NCI-H748 (cell line): ENCODE measurements at regions not wholly inside any gene's neighbourhood (a gene's known extent, or its start where the extent isn't known, plus 50 kb on each side); places are given as distances from the start of the nearest gene placed in this dataset.
A peak's percentile ranks its signal among the peaks of the same experiment; 100 is the strongest.
"Not testable (repeated sequence)": the region's sequence is repeated elsewhere in the genome, so short reads cannot be mapped to it uniquely, and the experiment has no call there.

Experiments
- DNase-seq: peaks from one replicate; lab custom pipeline; 2025; ENCODE audit not compliant: unreplicated experiment; lab: John Stamatoyannopoulos, UW

GRCh38 chr16:76964464-76965154 lies 226.4 kb upstream of the MON1B start:
- DNase-seq: no peak

DNA sequence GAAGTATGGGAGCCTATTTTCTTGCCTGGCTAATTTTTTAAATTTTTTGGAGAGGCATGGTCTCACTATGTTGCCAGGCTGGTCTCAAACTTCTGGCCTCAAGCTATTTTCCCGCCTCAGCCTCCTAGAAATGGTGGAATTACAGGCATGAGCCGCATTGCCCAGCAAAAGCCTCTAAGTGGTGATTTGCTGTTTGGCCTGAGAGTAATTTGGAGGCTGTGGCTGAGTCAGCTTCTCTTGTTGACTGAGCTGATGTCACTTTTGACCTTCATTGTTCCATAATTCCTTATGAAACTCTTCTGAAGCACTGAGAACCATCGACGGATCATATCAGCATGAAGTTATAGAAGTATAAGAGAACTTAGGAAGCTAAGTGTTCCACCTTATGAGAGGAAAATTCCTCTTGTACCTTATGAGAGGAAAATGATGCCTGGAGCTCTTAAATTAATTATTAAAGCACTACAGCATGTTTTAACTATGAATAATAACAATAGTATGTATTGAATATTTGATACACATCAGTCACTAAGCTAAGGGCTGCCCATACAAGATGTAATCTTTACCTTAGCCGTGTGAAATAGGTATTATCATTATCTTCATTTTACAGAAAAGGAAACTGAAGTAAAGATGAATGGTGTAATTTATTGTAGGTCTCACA lies 220.8 kb upstream of the MON1B start:
- no peak for DNase-seq

- DNase-seq: no peak
Measured at GRCh38 chr16:76970745-76971099, 220.3 kb upstream of the MON1B start.

- DNase-seq: peak; percentile 17
Measured at GRCh38 chr16:76976101-76976500, 214.9 kb upstream of the MON1B start.

- no peak for DNase-seq
Measured at GRCh38 chr16:76976756-76977155, 214.2 kb upstream of the MON1B start.

DNA sequence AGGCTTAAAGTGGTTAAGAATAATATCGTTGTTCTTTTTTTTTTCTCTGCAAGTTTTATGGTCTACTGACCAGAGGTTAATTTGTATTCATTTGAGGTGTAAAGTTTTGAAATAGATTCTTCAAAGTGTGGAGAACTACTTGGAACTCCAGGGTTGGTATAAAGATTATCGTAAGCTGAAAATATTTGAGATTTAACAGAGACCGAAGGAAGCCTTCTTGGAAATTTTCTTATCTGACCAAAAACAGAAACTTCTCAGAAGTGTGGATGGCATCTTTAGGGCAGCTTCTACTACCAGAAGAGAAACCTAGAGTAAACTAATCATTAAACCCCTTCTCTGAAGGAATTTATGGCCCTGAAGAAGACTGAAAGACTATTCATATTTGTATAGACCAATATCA lies 206.8 kb upstream of the MON1B start:
- no peak for DNase-seq

- no peak for DNase-seq
Measured at GRCh38 chr16:76985392-76986045, 205.5 kb upstream of the MON1B start.

GRCh38 chr16:76988526-76988925 lies 202.5 kb upstream of the MON1B start:
- DNase-seq: no peak

- no peak for DNase-seq
Measured at GRCh38 chr16:77002644-77003043, 188.3 kb upstream of the MON1B start.

DNA sequence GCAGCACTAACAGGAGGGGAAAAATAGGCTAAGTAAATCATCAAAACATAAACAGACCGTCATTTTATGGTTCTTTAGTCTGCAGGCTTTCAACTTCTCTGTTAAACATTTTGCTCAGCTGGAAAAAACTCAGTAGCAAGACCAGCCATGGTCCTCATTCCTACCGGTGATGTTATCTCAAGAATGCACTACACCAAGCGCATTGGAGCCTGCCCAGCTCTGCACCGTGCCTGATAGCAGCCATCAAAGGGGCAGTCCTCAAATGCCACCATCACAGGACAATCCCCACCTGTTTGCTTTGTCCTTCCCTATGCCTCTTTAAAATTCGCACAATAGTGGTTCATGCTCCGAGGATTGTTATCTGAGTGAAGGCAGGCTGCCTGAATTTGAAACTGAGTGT lies 181.5 kb upstream of the MON1B start:
- DNase-seq: no peak

DNA sequence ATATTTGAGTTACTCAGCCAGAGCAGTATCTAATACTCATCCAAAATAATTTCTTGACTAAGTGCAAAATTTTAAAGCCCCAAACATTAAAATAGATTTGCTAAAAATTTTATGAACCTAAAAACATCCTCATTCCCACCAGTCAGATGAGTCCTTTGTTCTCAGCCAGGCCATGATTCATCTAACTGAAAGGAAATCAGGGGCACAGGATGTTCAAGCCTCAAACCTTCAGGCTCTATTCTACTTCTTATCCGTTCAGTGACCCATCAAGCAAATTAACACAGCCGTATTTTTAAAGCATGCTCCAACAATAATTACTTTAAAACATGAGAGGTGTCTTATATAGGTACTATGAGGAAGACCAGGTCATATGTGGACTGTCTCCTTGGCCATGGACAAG lies 176.5 kb upstream of the MON1B start:
- DNase-seq: no peak

DNA sequence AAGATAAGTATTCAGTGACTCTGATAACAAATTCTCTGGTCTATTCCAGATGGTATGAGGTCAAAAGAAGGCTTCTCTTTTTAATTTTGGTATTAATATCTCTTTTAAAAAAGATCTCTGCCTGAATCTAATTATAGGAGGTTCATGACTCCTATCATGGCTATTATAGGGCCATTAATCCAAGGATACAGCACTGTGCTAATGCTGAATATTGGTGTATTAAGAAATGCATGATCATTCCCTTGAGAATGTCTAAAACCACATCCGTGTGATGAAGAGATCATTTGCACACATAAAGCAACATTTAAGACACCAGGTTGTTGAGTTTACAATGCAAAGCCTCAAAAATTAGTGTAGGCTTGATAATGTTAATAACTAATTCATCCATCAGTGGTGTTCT lies 160.4 kb upstream of the MON1B start:
- DNase-seq: no peak

- no peak for DNase-seq
Measured at GRCh38 chr16:77033516-77033915, 157.5 kb upstream of the MON1B start.

DNA sequence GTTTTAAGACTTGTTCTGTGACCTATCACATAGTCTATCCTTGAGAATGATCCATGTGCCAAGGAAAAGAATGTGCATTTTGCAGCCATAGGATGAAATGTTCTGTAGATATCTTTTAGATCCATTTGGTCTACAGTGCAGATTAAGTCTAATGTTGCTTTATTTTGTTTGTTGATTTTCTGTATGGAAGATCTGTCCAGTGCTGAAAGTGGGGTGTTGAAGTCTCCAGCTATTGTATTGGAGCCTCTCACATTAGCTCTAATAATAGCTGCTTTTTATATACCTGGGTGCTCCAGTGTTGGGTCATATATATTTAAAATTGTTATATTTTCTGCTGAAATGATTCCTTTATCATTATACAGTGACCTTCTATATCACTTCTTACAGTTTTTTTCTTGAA lies 155.6 kb upstream of the MON1B start:
- no peak for DNase-seq

GRCh38 chr16:77037696-77038347 lies 153.2 kb upstream of the MON1B start:
- no peak for DNase-seq

DNA sequence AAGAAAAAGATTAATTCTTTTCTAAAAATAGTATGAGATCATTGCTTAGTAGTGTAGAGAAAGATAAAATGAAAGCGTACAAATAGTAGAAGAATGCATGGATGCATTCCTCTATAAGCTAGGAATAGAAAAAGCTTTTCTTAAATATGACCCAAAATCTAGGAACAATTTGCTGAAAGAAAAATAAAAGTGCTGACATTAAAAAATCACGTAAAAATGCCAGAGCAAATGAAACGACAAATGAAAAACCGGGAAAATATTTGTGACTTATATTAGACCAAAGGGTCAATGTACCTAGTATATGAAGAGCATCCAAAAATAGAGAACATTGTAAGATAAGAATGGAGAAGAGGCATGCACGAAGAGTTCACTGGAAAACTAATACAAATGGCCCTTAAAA lies 149.5 kb upstream of the MON1B start:
- DNase-seq: no peak

- peak; percentile 70 for DNase-seq
Measured at GRCh38 chr16:77043076-77043475, 147.9 kb upstream of the MON1B start.

DNA sequence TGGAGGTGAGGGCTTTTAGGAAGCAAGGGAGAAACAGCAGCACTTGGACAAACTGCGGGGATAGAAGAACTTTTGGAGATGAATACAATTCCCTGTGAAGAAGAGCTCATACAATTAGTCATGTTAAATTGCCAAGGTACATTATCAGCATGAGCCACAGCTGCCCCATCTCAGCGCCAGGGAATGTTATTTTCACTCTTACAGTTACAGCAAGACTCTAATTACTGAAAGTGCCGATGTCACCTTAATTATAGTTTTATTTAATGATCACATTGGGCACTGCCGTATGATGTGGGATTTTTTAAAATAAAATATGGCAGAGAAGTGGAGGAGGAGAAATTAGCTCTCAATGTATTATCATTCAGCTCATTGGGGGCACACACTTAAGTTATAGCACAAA lies 144.8 kb upstream of the MON1B start:
- no peak for DNase-seq

DNA sequence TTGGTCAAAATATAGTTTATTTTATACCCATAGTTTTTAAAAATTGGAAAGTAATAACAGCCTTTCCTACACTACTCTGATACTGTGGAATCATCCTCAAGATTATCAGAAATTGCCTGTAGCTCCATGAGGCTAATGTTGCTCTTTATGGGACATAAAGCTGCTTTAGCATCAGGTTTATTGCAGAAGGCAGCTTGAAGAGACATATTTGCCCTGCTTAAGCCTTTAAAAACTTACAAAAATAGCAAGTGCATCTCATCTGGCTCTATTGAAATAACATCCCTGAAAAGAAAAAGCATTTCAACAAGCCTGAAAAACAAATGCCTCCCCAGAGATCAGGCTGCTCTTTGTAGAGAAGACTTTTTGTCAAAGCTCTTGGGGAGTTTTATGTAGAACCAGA lies 142.9 kb upstream of the MON1B start:
- DNase-seq: no peak

- DNase-seq: no peak
Measured at GRCh38 chr16:77049577-77049976, 141.4 kb upstream of the MON1B start.

GRCh38 chr16:77056597-77056996 lies 134.4 kb upstream of the MON1B start:
- DNase-seq: not testable (repeated sequence)

DNA sequence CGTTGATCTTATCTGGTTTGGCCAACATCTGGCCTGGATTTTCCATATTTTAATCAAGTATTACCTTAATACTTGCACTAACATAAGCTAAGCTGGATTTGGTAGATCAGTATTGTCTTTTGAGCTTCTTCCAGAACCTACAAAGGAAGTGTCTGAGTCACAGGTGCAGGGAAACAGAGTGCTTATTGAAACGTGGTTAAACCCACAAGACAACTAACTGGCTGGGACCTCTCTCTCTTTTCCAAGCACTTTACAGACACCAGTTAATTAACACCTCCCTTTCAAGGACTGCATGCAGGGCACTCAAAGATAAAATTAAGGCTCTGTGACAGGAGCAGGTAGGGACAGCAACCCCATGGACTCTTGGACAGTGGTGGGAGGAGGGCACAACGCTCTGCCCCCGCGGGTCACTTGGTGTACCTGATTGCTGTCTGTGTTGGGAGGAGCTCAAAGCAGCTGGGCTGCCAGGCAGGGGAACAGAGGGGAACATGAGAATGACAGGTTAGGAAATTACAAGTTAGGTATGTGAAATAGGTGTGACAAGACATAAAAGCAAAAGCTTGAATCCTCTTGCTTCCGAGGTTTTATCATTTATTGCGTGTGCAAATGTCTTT lies 133.7 kb upstream of the MON1B start:
- no peak for DNase-seq
